ENCODE measurements at regions not wholly inside any gene's neighbourhood (a gene's known extent, or its start where the extent isn't known, plus 50 kb on each side); places are given as distances from the start of the nearest gene placed in this dataset.

- Mint-ChIP-seq H3K27ac (ENCODE audit: unreplicated experiment) (no peak overlapping the region), H3K4me3 (no peak overlapping the region), H3K27me3 (ENCODE audit: low read depth) (peaks cover 14% of the 10 kb centered on the region), H3K36me3 (ENCODE audit: low read depth) (no peaks in the 10 kb centered on the region), H3K4me1 (no peaks in the 10 kb centered on the region), H3K9me3 (no peaks in the 10 kb centered on the region)
- no peak for TF ChIP-seq CTCF (conservative IDR thresholded peaks at IDR 0.05)
- DNase-seq (ENCODE audit: low read depth, low spot score): no peak
Measured at GRCh38 chr5:73367650-73368049, 80.9 kb downstream of the FOXD1 start.

- H3K4me1 Mint-ChIP-seq: no peaks in the 10 kb centered on the region
- no peaks in the 10 kb centered on the region for H3K36me3 Mint-ChIP-seq (ENCODE audit: low read depth)
- H3K27ac Mint-ChIP-seq (ENCODE audit: unreplicated experiment): no peak overlapping the region
- no peak overlapping the region for H3K4me3 Mint-ChIP-seq
- TF ChIP-seq CTCF (conservative IDR thresholded peaks at IDR 0.05): no peak
- DNase-seq (ENCODE audit: low read depth, low spot score): no peak
- no peaks in the 10 kb centered on the region for H3K9me3 Mint-ChIP-seq
- peaks cover 26% of the 10 kb centered on the region for H3K27me3 Mint-ChIP-seq (ENCODE audit: low read depth)
Measured at GRCh38 chr5:73365990-73366667, 82.4 kb downstream of the FOXD1 start.

GRCh38 chr5:73365301-73365853, 83.2 kb downstream of the FOXD1 start:
- no peaks in the 10 kb centered on the region for H3K9me3 Mint-ChIP-seq
- no peaks in the 10 kb centered on the region for H3K4me1 Mint-ChIP-seq
- no peak for TF ChIP-seq CTCF (conservative IDR thresholded peaks at IDR 0.05)
- peaks cover 26% of the 10 kb centered on the region for H3K27me3 Mint-ChIP-seq (ENCODE audit: low read depth)
- H3K4me3 Mint-ChIP-seq: no peak overlapping the region
- no peak for DNase-seq (ENCODE audit: low read depth, low spot score)
- no peaks in the 10 kb centered on the region for H3K36me3 Mint-ChIP-seq (ENCODE audit: low read depth)
- no peak overlapping the region for H3K27ac Mint-ChIP-seq (ENCODE audit: unreplicated experiment)

- H3K9me3 Mint-ChIP-seq: peaks cover 2% of the 10 kb centered on the region
- no peak for TF ChIP-seq CTCF (conservative IDR thresholded peaks at IDR 0.05)
- no peaks in the 10 kb centered on the region for H3K4me1 Mint-ChIP-seq
- no peak overlapping the region for H3K4me3 Mint-ChIP-seq
- no peaks in the 10 kb centered on the region for H3K36me3 Mint-ChIP-seq (ENCODE audit: low read depth)
- DNase-seq (ENCODE audit: low read depth, low spot score): no peak
- peaks cover 30% of the 10 kb centered on the region for H3K27me3 Mint-ChIP-seq (ENCODE audit: low read depth)
- H3K27ac Mint-ChIP-seq (ENCODE audit: unreplicated experiment): no peak overlapping the region
Measured at GRCh38 chr5:73363911-73364730, 84.5 kb downstream of the FOXD1 start.

GRCh38 chr5:73359395-73359794, 89.2 kb downstream of the FOXD1 start:
- no peak for DNase-seq (ENCODE audit: low read depth, low spot score)
- TF ChIP-seq CTCF (conservative IDR thresholded peaks at IDR 0.05): no peak
- peaks cover 42% of the 10 kb centered on the region for H3K27me3 Mint-ChIP-seq (ENCODE audit: low read depth)
- H3K9me3 Mint-ChIP-seq: peaks cover 2% of the 10 kb centered on the region
- no peaks in the 10 kb centered on the region for H3K36me3 Mint-ChIP-seq (ENCODE audit: low read depth)
- H3K27ac Mint-ChIP-seq (ENCODE audit: unreplicated experiment): no peak overlapping the region
- no peaks in the 10 kb centered on the region for H3K4me1 Mint-ChIP-seq
- H3K4me3 Mint-ChIP-seq: no peak overlapping the region

Measured in neural crest cell (in vitro differentiated cells).